Mesenchymal stem cell (in vitro differentiated cells and primary cell): ENCODE measurements at regions not wholly inside any gene's neighbourhood (a gene's known extent, or its start where the extent isn't known, plus 50 kb on each side); places are given as distances from the start of the nearest gene placed in this dataset.

ENCODE experiments used
- DNase-seq: peaks from one replicate; pipeline ENCODE4 v3.0.0-alpha.2; 2013
- H2AFZ ChIP-seq: one replicate; pipeline ENCODE4 v1.6.1; 2013; ENCODE audit warnings: low read depth, mild to moderate bottlenecking, control low read depth, inconsistent platforms, low read length, moderate library complexity
- H2AK5ac ChIP-seq: 2 replicates; pipeline ENCODE4 v1.6.1; 2013; ENCODE audit warnings: low read length, moderate library complexity, mild to moderate bottlenecking, inconsistent platforms; ENCODE audit not compliant: severe bottlenecking
- H2BK120ac ChIP-seq: one replicate; pipeline ENCODE4 v1.6.1; 2013; ENCODE audit warnings: low read depth, mild to moderate bottlenecking, inconsistent platforms, low read length, moderate library complexity
- H2BK12ac ChIP-seq, 2 experiments: one replicate each; pipeline ENCODE4 v1.6.1; 2013; ENCODE audit warnings: inconsistent platforms in 2 of 2, low read length in 2 of 2, mild to moderate bottlenecking in 2 of 2, moderate library complexity in 2 of 2, control low read depth in 1 of 2
- H2BK15ac ChIP-seq: one replicate; pipeline ENCODE4 v1.6.1; 2013; ENCODE audit warnings: mild to moderate bottlenecking, low read depth, inconsistent platforms; ENCODE audit not compliant: poor library complexity, severe bottlenecking
- H2BK5ac ChIP-seq: 2 replicates; pipeline ENCODE4 v1.6.1; 2013; ENCODE audit warnings: low read depth, mild to moderate bottlenecking, low read length, control low read depth, inconsistent platforms; ENCODE audit not compliant: poor library complexity, severe bottlenecking
- H3K14ac ChIP-seq, 2 experiments: one replicate each; pipeline ENCODE4 v1.6.1; 2013; ENCODE audit warnings: inconsistent platforms in 2 of 2, low read length in 2 of 2, control low read depth in 1 of 2, mild to moderate bottlenecking in 1 of 2, moderate library complexity in 1 of 2
- H3K18ac ChIP-seq, 2 experiments: one replicate each; pipeline ENCODE4 v1.6.1; 2013; ENCODE audit warnings: inconsistent platforms in 2 of 2, low read length in 2 of 2, control low read depth in 1 of 2, low read depth in 1 of 2, mild to moderate bottlenecking in 1 of 2
- H3K23ac ChIP-seq, 2 experiments: one replicate each; pipeline ENCODE4 v1.6.1; 2013; ENCODE audit warnings: inconsistent platforms in 2 of 2, low read length in 2 of 2, mild to moderate bottlenecking in 2 of 2, moderate library complexity in 2 of 2, control low read depth in 1 of 2
- H3K27ac ChIP-seq: 2 replicates; pipeline ENCODE4 v1.5.1; 2013; ENCODE audit warnings: mild to moderate bottlenecking, moderate library complexity, low read length, control low read depth, inconsistent platforms; ENCODE audit not compliant: poor library complexity, severe bottlenecking
- H3K27me3 ChIP-seq, 2 experiments: 2 replicates each; pipeline versions ENCODE4 v1.6.1 to v1.7.0; 2013; ENCODE audit warnings: low read length in 2 of 2, mild to moderate bottlenecking in 2 of 2, moderate library complexity in 2 of 2, control low read depth in 1 of 2, inconsistent platforms in 1 of 2; ENCODE audit not compliant: control insufficient read depth in 1 of 2, insufficient read depth in 1 of 2
- H3K36me3 ChIP-seq, 2 experiments: 2 replicates each; pipeline versions ENCODE4 v1.6.1 to v1.7.0; 2013; ENCODE audit warnings: low read length in 2 of 2, control low read depth in 1 of 2, inconsistent platforms in 1 of 2, low read depth in 1 of 2, mild to moderate bottlenecking in 1 of 2; ENCODE audit not compliant: insufficient read depth in 2 of 2, control insufficient read depth in 1 of 2
- H3K4ac ChIP-seq, 2 experiments: one replicate each; pipeline ENCODE4 v1.6.1; 2013; ENCODE audit warnings: inconsistent platforms in 2 of 2, low read length in 2 of 2, mild to moderate bottlenecking in 2 of 2, moderate library complexity in 2 of 2, control low read depth in 1 of 2, low read depth in 1 of 2
- H3K4me1 ChIP-seq: 2 replicates; pipeline ENCODE4 v1.6.1; 2013; ENCODE audit warnings: low read depth, low read length, control low read depth; ENCODE audit not compliant: control insufficient read depth, insufficient read depth
- H3K4me2 ChIP-seq: 2 replicates; pipeline ENCODE4 v1.6.1; 2013; ENCODE audit warnings: low read length, mild to moderate bottlenecking, inconsistent platforms; ENCODE audit not compliant: poor library complexity, severe bottlenecking
- H3K4me3 ChIP-seq, 2 experiments: 2 replicates each; pipeline versions ENCODE4 v1.5.1 to v1.7.0; 2013; ENCODE audit warnings: low read length in 2 of 2, mild to moderate bottlenecking in 2 of 2, control low read depth in 1 of 2, low read depth in 1 of 2; ENCODE audit not compliant: insufficient read depth in 1 of 2
- H3K79me1 ChIP-seq: replicated peaks from 2 replicates; pipeline ENCODE4 v1.6.1; 2013; ENCODE audit warnings: mild to moderate bottlenecking, control low read depth, low read length, inconsistent platforms; ENCODE audit not compliant: poor library complexity, severe bottlenecking
- H3K9ac ChIP-seq: 2 replicates; pipeline ENCODE4 v1.7.0; 2013; ENCODE audit warnings: mild to moderate bottlenecking, low read length, moderate library complexity
- H3K9me3 ChIP-seq: 2 replicates; pipeline ENCODE4 v1.7.0; 2013; ENCODE audit warnings: mild to moderate bottlenecking, low read length; ENCODE audit not compliant: control insufficient read depth
- H4K8ac ChIP-seq: one replicate; pipeline ENCODE4 v1.6.1; 2013; ENCODE audit warnings: inconsistent platforms, mild to moderate bottlenecking, low read length, moderate library complexity
- H4K91ac ChIP-seq: one replicate; pipeline ENCODE4 v1.6.1; 2013; ENCODE audit warnings: mild to moderate bottlenecking, low read length, inconsistent platforms
- WGBS: methylation state at CpG from one replicate; pipeline ENCODE4 v1.1.7; 2013; ENCODE audit warnings: mixed read lengths; 5-methylcytosine and 5-hydroxymethylcytosine counted together

- H3K4me2 ChIP-seq, result no peak overlapping the region
- H2BK15ac ChIP-seq, result no peak overlapping the region
- H4K8ac ChIP-seq, result no peak overlapping the region
- H3K4me3 ChIP-seq, result no peak overlapping the region
- H2BK12ac ChIP-seq, result no peak overlapping the region
- H3K36me3 ChIP-seq, result no peaks in the 10 kb centered on the region
- no peak for DNase-seq
- no peak overlapping the region for H3K18ac ChIP-seq
- no peak overlapping the region for H2AFZ ChIP-seq
- no peaks in the 10 kb centered on the region for H3K4me1 ChIP-seq
- H3K23ac ChIP-seq, result no peak overlapping the region
- H4K91ac ChIP-seq, result no peak overlapping the region
- H3K9me3 ChIP-seq, result peaks cover 3% of the 10 kb centered on the region
- no peak overlapping the region for H2BK5ac ChIP-seq
- no peak overlapping the region for H2AK5ac ChIP-seq
- no peak overlapping the region for H2BK120ac ChIP-seq
- no peak overlapping the region for H3K4ac ChIP-seq
- H3K9ac ChIP-seq, result no peak overlapping the region
- no peaks in the 10 kb centered on the region for H3K79me1 ChIP-seq
- H3K27me3 ChIP-seq, result no peaks in the 10 kb centered on the region
- no peak overlapping the region for H3K27ac ChIP-seq
- H3K14ac ChIP-seq, result no peak overlapping the region
- 79% methylated on average over 11 of the region's 11 CpGs for WGBS
These were observed 282.2 kb upstream of the ATP5MC3 start for GRCh38 chr2:175463589-175464310.

DNA sequence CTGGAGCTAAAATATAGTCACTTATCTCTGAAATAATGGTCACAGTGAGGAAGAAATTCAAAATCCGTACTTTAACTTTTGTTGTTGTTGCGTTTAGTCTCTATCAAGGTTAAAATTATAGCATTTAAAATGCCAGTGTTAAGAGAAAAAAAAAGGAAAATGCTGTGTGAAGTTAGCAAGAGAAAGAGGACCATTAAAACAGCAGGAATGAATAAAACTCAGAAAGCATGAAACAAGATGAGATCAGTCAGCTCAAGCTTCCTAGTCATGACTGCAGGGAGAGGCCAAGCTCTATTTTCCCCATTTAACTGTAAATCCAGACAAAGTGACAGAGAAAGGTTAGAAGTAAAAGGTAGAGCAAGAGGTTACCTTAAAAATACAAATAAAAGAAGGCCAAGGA is 281.7 kb upstream of the ATP5MC3 start:
- no peak overlapping the region for H3K4ac ChIP-seq
- H3K4me3 ChIP-seq, result no peak overlapping the region
- H2AK5ac ChIP-seq, result no peak overlapping the region
- no peak overlapping the region for H3K9ac ChIP-seq
- H2BK120ac ChIP-seq, result no peak overlapping the region
- H3K18ac ChIP-seq, result no peak overlapping the region
- WGBS, result 87% methylated on average over 2 of the region's 2 CpGs
- no peak overlapping the region for H3K14ac ChIP-seq
- no peak overlapping the region for H2AFZ ChIP-seq
- no peak overlapping the region for H2BK12ac ChIP-seq
- no peak overlapping the region for H4K91ac ChIP-seq
- H3K27ac ChIP-seq, result no peak overlapping the region
- no peaks in the 10 kb centered on the region for H3K27me3 ChIP-seq
- no peak overlapping the region for H3K23ac ChIP-seq
- no peaks in the 10 kb centered on the region for H3K36me3 ChIP-seq
- no peaks in the 10 kb centered on the region for H3K4me1 ChIP-seq
- no peak overlapping the region for H4K8ac ChIP-seq
- H2BK5ac ChIP-seq, result no peak overlapping the region
- DNase-seq, result no peak
- H2BK15ac ChIP-seq, result no peak overlapping the region
- no peak overlapping the region for H3K4me2 ChIP-seq
- H3K9me3 ChIP-seq, result peaks cover 3% of the 10 kb centered on the region
- H3K79me1 ChIP-seq, result no peaks in the 10 kb centered on the region

DNA sequence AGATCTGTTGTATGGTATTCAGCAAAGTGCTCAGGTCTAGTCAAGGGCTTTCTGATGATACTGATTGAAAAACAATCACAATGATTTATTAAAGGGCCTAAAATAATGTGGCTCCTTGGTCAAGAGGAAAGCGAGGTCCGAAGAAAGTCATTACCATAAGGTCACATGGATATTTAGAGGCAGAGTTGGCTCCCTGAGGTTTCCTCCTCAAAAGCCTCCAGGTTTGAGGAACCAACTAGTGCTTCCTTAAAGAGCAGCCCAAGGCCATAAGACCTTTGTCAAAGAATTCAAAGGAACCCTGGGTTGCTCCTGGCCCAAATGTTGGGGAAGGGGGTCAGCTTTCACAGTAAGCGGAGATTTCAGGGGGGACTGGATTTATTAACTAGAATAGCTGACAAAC is 280.7 kb upstream of the ATP5MC3 start:
- Histone ChIP-seq H3K27me3 (no peaks in the 10 kb centered on the region), H3K9me3 (peaks cover 3% of the 10 kb centered on the region), H3K4me1 (no peaks in the 10 kb centered on the region), H3K9ac (no peak overlapping the region), H3K79me1 (no peaks in the 10 kb centered on the region), H3K4ac (no peak overlapping the region), H3K4me3 (no peak overlapping the region), H3K27ac (no peak overlapping the region), H3K36me3 (no peaks in the 10 kb centered on the region), H2BK5ac (no peak overlapping the region), H2BK120ac (no peak overlapping the region), H2BK12ac (no peak overlapping the region), H4K8ac (no peak overlapping the region), H2BK15ac (no peak overlapping the region), H2AK5ac (no peak overlapping the region), H4K91ac (no peak overlapping the region), H2AFZ (no peak overlapping the region), H3K14ac (no peak overlapping the region), H3K4me2 (no peak overlapping the region), H3K23ac (no peak overlapping the region), H3K18ac (no peak overlapping the region)
- 89% methylated on average over 3 of the region's 3 CpGs for WGBS
- DNase-seq, result no peak

DNA sequence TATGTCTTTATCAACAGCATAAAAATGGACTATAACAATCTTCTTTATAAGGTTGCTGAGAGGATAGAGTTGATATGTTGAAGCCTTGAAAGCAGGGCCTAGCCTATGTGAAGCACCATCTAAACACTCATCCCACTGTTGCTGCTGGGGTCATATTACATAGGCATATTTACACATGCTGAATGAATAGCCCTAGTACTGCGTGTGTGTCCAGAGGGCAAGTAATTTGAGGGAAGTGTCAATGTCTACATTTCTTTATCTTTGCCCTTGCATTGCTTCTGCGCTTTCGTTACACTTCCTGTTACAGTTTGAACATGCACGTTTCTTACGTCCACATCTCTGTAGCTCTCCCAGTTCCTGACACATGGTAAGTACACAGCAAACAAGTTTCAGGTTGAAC is 280.3 kb upstream of the ATP5MC3 start:
- 97% methylated on average over 4 of the region's 5 CpGs for WGBS
- Histone ChIP-seq H4K8ac (no peak overlapping the region), H3K27ac (no peak overlapping the region), H2AFZ (no peak overlapping the region), H4K91ac (no peak overlapping the region), H3K79me1 (no peaks in the 10 kb centered on the region), H3K18ac (no peak overlapping the region), H3K9ac (no peak overlapping the region), H2BK15ac (no peak overlapping the region), H3K4ac (no peak overlapping the region), H3K4me1 (no peaks in the 10 kb centered on the region), H3K27me3 (no peaks in the 10 kb centered on the region), H2BK120ac (no peak overlapping the region), H2AK5ac (no peak overlapping the region), H3K4me2 (no peak overlapping the region), H3K36me3 (no peaks in the 10 kb centered on the region), H2BK12ac (no peak overlapping the region), H3K23ac (no peak overlapping the region), H3K14ac (no peak overlapping the region), H3K4me3 (no peak overlapping the region), H2BK5ac (no peak overlapping the region), H3K9me3 (peaks cover 3% of the 10 kb centered on the region)
- DNase-seq, result no peak
